ENCODE measurements at regions not wholly inside any gene's neighbourhood (a gene's known extent, or its start where the extent isn't known, plus 50 kb on each side); places are given as distances from the start of the nearest gene placed in this dataset.
"Not testable (repeated sequence)": the region's sequence is repeated elsewhere in the genome, so short reads cannot be mapped to it uniquely, and the experiment has no call there.

GRCh38 chr6:21722510-21722909, 129.0 kb downstream of the SOX4 start:
- DNase-seq (ENCODE audit: low spot score): no peak
- ATAC-seq (ENCODE audit: low FRiP score): no peak
- TF ChIP-seq, protein P1, sequence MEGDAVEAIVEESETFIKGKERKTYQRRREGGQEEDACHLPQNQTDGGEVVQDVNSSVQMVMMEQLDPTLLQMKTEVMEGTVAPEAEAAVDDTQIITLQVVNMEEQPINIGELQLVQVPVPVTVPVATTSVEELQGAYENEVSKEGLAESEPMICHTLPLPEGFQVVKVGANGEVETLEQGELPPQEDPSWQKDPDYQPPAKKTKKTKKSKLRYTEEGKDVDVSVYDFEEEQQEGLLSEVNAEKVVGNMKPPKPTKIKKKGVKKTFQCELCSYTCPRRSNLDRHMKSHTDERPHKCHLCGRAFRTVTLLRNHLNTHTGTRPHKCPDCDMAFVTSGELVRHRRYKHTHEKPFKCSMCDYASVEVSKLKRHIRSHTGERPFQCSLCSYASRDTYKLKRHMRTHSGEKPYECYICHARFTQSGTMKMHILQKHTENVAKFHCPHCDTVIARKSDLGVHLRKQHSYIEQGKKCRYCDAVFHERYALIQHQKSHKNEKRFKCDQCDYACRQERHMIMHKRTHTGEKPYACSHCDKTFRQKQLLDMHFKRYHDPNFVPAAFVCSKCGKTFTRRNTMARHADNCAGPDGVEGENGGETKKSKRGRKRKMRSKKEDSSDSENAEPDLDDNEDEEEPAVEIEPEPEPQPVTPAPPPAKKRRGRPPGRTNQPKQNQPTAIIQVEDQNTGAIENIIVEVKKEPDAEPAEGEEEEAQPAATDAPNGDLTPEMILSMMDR (IDR thresholded peaks at IDR 0.05): no peak

GRCh38 chr6:21726676-21727075, 133.1 kb downstream of the SOX4 start:
- TF ChIP-seq, protein P1 (IDR thresholded peaks at IDR 0.05): no peak
- DNase-seq (ENCODE audit: low spot score): no peak

DNA sequence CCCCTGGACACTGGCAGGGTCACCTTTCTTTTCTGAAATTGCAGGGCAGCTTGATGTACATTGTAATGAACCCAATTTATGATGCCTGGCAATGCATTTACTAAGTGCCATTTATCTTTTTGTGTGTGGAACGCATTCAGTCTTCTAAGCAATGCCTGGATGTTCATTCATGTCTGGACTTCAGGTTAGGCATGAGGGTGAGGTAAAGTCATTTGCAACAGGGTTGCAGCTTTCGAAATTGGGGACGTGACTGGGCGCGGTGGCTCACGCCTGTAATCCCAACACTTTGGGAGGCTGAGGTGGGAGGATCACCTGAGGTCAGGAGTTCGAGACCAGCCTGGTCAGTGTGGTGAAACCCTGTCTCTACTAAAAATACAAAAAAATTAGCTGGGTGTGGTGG, 134.6 kb downstream of the SOX4 start:
- ATAC-seq (ENCODE audit: low FRiP score) (no peak), DNase-seq (ENCODE audit: low spot score) (no peak)
- TF ChIP-seq, protein P1 (IDR thresholded peaks at IDR 0.05): no peak

More at GRCh38 chr6:21726676-21727075, 133.1 kb downstream of the SOX4 start:
- ATAC-seq (ENCODE audit: low FRiP score): no peak

DNA sequence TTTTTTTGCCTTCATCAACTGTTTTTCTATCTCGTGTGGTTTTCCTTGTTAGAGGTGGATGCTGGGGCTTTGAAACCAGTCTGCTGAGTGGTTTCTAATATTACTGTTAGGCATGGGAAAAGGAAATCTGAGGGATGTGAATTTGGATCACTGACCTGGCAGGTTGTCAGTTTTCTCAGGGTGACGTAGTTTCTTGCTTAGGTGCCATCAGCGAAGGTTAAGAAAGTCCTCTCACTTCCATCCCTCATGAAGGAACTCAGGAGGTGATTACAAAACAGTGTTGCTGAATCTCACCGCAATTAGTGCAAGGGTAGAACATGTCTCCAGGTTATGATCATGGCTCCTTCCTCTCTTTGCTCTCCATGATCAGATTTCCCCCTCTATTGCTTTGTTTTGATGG, 135.9 kb downstream of the SOX4 start:
- ATAC-seq (ENCODE audit: low FRiP score): no peak

GRCh38 chr6:21730533-21730932, 137.0 kb downstream of the SOX4 start:
- no peak for ATAC-seq (ENCODE audit: low FRiP score)
- DNase-seq (ENCODE audit: low spot score): no peak
- TF ChIP-seq, protein P1 (IDR thresholded peaks at IDR 0.05): no peak

More for the DNA sequence above, 135.9 kb downstream of the SOX4 start:
- TF ChIP-seq, protein P1 (IDR thresholded peaks at IDR 0.05): no peak
- no peak for DNase-seq (ENCODE audit: low spot score)

DNA sequence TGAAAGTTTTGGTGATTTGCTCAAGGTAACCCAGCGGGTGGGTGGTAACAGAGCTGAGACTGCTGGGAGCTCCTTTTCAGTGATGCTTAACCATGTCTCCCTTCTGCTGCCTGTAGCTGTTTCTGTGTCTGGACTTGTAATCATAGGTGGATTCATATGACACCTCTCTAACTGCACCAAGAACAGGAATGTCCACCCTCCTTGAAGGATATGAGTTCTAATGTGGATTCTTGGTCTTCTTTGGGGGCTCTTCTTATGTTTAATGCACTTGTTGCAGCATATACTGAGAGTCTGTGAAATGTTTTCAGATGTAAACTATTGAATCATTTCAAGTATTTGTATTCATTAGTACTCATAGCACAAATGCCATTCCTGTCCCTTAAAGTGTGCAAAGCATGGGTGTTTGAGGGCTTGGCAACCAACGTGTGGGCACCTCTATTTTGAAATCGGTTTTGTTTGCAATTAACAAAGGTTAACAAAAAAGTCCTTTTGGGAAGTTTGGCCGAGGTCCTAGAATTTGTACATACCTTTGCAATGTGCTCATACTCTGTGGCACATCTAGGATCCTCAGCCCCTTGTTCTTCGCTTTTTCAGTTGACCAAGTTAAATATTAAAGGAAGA, 138.0 kb downstream of the SOX4 start:
- DNase-seq (ENCODE audit: low spot score) (no peak), ATAC-seq (ENCODE audit: low FRiP score) (no peak)
- TF ChIP-seq, protein P1 (IDR thresholded peaks at IDR 0.05): no peak

DNA sequence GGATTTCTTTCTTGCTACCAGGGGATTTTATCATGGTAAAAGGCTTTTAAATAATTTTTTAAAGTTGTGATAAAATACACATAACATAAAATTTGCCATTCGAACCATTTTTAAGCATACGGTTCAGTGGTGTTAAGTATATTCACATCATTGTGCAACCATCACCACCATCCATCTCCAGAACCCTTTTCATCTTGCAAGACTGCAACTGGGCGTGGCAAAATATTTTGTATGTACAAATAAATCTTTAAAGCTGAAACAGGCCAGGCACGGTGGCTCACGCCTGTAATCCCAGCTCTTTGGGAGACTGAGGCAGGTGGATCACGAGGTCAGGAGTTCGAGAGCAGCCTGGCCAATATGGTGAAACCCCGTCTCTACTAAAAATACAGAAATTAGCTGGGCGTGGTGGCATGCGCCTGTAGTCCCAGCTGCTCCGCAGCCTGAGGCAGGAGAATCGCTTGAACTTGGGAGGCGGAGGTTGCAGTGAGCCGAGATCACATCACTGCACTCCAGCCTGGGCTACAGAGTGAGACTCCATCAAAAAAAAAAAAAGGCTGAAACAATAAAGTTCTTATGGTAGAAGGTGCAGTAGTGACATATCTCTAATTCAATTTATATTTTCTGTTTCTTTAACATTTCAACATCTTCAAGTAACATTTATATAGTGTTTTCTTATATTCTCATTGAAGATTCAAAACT, 138.6 kb downstream of the SOX4 start:
- DNase-seq (ENCODE audit: low spot score); ATAC-seq (ENCODE audit: low FRiP score): not testable (repeated sequence)

Data from omental fat pad (tissue), 3 donors.